Upper lobe of left lung (tissue), 6 donors: ENCODE measurements at regions not wholly inside any gene's neighbourhood (a gene's known extent, or its start where the extent isn't known, plus 50 kb on each side); places are given as distances from the start of the nearest gene placed in this dataset.

Source experiments
- ATAC-seq, 2 donors: fragments of 200-7000 bp; cut with Tn5 transposase; one replicate each; pipeline ENCODE4 v1.9.1; 2022; ENCODE audit warnings: mild to moderate bottlenecking in 2 of 2, moderate library complexity in 2 of 2; ENCODE audit not compliant: low FRiP score in 2 of 2
- DNase-seq, 2 donors: peaks; one replicate each; pipeline ENCODE4 v3.0.0-alpha.2; 2019 to 2020
- H3K27ac ChIP-seq, 4 donors: fragments of 200-600 bp; sonication (generic); one replicate each; pipeline ENCODE4 v1.5.1; 2016 to 2019
- H3K27me3 ChIP-seq, 4 donors: fragments of 200-600 bp; sonication (generic); one replicate each; pipeline ENCODE4 v1.5.1; 2017 to 2019
- H3K36me3 ChIP-seq, 4 donors: fragments of 200-600 bp; sonication (generic); one replicate each; pipeline ENCODE4 v1.5.1; 2016 to 2019
- H3K4me1 ChIP-seq, 4 donors: fragments of 200-600 bp; sonication (generic); one replicate each; pipeline ENCODE4 v1.5.1; 2018 to 2019
- H3K4me3 ChIP-seq, 4 donors: fragments of 200-600 bp; sonication (generic); one replicate each; pipeline ENCODE4 v1.5.1; 2017 to 2019; ENCODE audit warnings: mild to moderate bottlenecking in 2 of 4, moderate library complexity in 1 of 4
- H3K9me3 ChIP-seq, 4 donors: fragments of 200-600 bp; sonication (generic); one replicate each; pipeline ENCODE4 v1.5.1; 2018 to 2019
- EP300 ChIP-seq, 4 donors: sonication (generic); formaldehyde crosslinking; IDR thresholded peaks; one replicate each; pipeline ENCODE4 v1.5.1; 2017; ENCODE audit warnings: antibody characterized with exemption in 4 of 4, control low read depth in 2 of 4
- POLR2A ChIP-seq, 4 donors: fragments of 450-650 bp; IDR thresholded peaks; one replicate each; pipeline ENCODE4 v1.5.1; 2016 to 2017; ENCODE audit warnings: antibody characterized with exemption in 4 of 4, mild to moderate bottlenecking in 2 of 4
- POLR2AphosphoS5 ChIP-seq, 2 donors: sonication (generic); formaldehyde crosslinking; IDR thresholded peaks; one replicate each; pipeline ENCODE4 v1.5.1; 2017; ENCODE audit warnings: antibody characterized with exemption in 2 of 2
- WGBS, 2 donors: methylation state at CpG; one replicate each; pipeline ENCODE4 v1.1.5; 2017 to 2018; 5-methylcytosine and 5-hydroxymethylcytosine counted together
- TF ChIP-seq, protein P1 (sequence below), 6 experiments: fragments of 450-650 bp in 4 of 6; fragments of 200-600 bp in 2 of 6; sonication (generic) in 2 of 6; IDR thresholded peaks; one replicate each; pipeline ENCODE4 v1.5.1; 2016 to 2019; ENCODE audit warnings: antibody characterized with exemption in 6 of 6
- donor health status: DM: no; HTN: no; CAD: no; lungs with moderate emphysema.
- donor health status: DM: no; HTN: yes; CAD: no; lungs with severe emphysema.

DNA sequence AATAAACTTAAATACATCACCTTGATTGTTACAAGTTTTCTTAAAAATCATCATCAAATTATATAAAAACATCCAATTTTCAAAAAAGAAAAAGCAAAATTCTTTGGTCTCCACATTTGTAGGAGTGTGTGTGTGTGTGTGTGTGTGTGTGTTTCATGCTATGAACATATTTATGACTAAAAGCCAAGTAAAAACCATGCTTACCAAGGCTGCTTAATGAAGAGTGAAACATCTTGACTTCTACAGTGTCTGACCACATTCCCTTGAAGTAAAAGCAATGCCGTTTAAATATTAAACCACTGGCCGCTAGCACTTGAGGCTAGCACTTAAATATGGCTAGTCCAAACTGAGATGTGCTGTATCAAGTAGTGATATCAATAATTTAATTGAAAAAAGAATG, 549.1 kb upstream of the CCNG1 start:
- WGBS, 2 donors, result 77 to 78% methylated on average over 2 of the region's 2 CpGs
- ATAC-seq (no peak), DNase-seq (no peak)
- Histone ChIP-seq H3K27ac (no peak overlapping the region), H3K4me1 (no peaks in the 10 kb centered on the region), H3K9me3 (no peaks in the 10 kb centered on the region), H3K27me3 (no peaks in the 10 kb centered on the region), H3K36me3 (no peaks in the 10 kb centered on the region), H3K4me3 (no peak overlapping the region)
- TF ChIP-seq POLR2AphosphoS5 (IDR thresholded peaks at IDR 0.05), result no peak
- TF ChIP-seq, protein P1, sequence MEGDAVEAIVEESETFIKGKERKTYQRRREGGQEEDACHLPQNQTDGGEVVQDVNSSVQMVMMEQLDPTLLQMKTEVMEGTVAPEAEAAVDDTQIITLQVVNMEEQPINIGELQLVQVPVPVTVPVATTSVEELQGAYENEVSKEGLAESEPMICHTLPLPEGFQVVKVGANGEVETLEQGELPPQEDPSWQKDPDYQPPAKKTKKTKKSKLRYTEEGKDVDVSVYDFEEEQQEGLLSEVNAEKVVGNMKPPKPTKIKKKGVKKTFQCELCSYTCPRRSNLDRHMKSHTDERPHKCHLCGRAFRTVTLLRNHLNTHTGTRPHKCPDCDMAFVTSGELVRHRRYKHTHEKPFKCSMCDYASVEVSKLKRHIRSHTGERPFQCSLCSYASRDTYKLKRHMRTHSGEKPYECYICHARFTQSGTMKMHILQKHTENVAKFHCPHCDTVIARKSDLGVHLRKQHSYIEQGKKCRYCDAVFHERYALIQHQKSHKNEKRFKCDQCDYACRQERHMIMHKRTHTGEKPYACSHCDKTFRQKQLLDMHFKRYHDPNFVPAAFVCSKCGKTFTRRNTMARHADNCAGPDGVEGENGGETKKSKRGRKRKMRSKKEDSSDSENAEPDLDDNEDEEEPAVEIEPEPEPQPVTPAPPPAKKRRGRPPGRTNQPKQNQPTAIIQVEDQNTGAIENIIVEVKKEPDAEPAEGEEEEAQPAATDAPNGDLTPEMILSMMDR (IDR thresholded peaks at IDR 0.05), result no peak
- TF ChIP-seq POLR2A (IDR thresholded peaks at IDR 0.05), result no peak
- no peak for TF ChIP-seq EP300 (IDR thresholded peaks at IDR 0.05)

DNA sequence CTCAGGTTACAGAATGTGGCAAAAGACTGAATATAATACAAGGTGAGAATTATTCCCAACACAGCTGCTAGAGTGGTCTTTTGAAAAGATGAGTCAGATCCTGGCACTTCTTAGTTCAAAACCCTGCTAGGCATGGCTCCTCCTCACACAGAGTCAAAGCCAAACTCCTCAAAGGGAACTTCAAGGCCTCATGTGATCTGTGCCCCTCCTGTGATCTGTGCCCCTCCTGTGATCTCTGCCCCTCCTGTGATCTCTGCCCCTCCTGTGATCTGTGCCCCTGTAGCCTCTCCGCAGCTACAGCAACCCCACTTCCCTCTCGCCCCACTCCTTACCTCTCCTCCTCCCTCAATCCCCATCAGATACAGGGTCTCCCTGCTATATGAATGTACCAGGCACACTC, 525.5 kb upstream of the CCNG1 start:
- no peaks in the 10 kb centered on the region for H3K4me1 ChIP-seq
- TF ChIP-seq EP300 (IDR thresholded peaks at IDR 0.05), result no peak
- no peak for TF ChIP-seq POLR2A (IDR thresholded peaks at IDR 0.05)
- TF ChIP-seq, protein P1 (IDR thresholded peaks at IDR 0.05), result no peak
- no peak for TF ChIP-seq POLR2AphosphoS5 (IDR thresholded peaks at IDR 0.05)
- DNase-seq (no peak), ATAC-seq (no peak)
- no peak overlapping the region for H3K27ac ChIP-seq
- no peaks in the 10 kb centered on the region for H3K27me3 ChIP-seq
- H3K4me3 ChIP-seq, result no peak overlapping the region
- H3K36me3 ChIP-seq, result no peaks in the 10 kb centered on the region
- WGBS, 2 donors, result 41 to 76% methylated on average over 2 of the region's 2 CpGs
- no peaks in the 10 kb centered on the region for H3K9me3 ChIP-seq

DNA sequence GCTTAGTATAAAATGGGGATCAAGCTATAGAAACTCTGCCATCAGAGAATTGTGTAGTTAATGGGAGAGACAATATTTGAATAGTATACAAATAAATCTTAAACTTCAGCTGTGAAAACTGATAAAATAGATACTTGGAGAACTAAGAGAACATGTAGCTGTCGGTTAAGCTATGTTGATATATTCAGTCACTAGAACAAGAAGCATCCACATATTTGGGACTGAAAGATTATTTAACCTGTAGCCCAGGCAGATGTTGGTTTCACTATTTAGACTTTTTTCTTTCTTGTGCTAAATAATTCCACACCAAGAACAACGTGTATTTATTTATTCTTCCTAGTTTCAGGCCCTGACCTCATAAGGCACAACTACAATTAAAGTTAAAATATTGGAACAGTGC, 521.0 kb upstream of the CCNG1 start:
- TF ChIP-seq POLR2AphosphoS5 (IDR thresholded peaks at IDR 0.05) (no peak), EP300 (IDR thresholded peaks at IDR 0.05) (no peak), POLR2A (IDR thresholded peaks at IDR 0.05) (no peak)
- TF ChIP-seq, protein P1 (IDR thresholded peaks at IDR 0.05), result no peak
- 63 to 79% methylated on average over 2 of the region's 2 CpGs for WGBS, 2 donors

DNA sequence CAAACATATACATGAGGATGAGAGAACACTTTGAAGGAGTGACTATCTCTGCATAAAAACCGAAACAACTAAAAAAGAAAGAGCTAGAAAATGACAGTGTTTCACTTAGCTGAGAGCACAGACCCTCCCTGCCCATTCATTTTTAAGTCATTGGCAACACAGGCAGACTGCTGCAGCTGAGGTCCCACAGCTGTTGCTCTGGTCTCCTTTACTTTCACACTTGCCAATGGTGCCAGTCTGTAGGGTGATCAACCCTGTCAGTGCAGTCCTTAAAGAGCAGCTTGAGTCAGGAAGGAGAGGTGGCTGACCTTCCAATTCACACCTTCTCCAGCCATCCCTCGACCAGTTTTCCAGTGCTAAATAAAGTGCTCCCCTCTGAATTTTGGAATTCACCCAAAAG, 508.3 kb upstream of the CCNG1 start:
- no peak for ATAC-seq
- DNase-seq, result no peak
- Histone ChIP-seq H3K4me1 (no peaks in the 10 kb centered on the region), H3K9me3 (no peaks in the 10 kb centered on the region), H3K27ac (no peak overlapping the region), H3K36me3 (no peaks in the 10 kb centered on the region), H3K27me3 (no peaks in the 10 kb centered on the region), H3K4me3 (no peak overlapping the region)
- 46 to 56% methylated on average over 2 of the region's 2 CpGs for WGBS, 2 donors
- TF ChIP-seq, protein P1 (IDR thresholded peaks at IDR 0.05), result no peak
- no peak for TF ChIP-seq POLR2A (IDR thresholded peaks at IDR 0.05)
- no peak for TF ChIP-seq EP300 (IDR thresholded peaks at IDR 0.05)
- no peak for TF ChIP-seq POLR2AphosphoS5 (IDR thresholded peaks at IDR 0.05)

More for the DNA sequence above, 521.0 kb upstream of the CCNG1 start:
- Histone ChIP-seq H3K4me3 (no peak overlapping the region), H3K27ac (no peak overlapping the region), H3K9me3 (no peaks in the 10 kb centered on the region), H3K27me3 (no peaks in the 10 kb centered on the region), H3K36me3 (no peaks in the 10 kb centered on the region), H3K4me1 (no peaks in the 10 kb centered on the region)
- no peak for DNase-seq
- no peak for ATAC-seq

DNA sequence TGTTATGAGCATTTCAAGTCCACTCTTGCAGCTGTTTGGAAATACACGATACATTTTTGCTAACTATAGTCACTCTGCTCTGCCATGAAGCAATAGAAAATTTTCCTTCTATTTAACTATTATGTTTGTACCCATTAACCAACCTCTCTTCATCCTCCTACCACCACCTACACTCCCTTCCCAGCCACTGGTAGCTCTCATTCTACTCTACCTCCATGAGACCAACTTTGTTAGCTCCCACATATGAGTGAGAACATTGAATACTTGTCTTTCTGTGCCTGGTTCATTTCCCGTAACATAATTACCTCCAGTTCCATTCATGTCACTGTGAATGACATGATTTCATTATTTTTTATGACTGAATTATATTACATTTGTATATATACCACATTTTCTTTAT, 505.9 kb upstream of the CCNG1 start:
- DNase-seq (no peak), ATAC-seq (no peak)
- Histone ChIP-seq H3K4me3 (no peak overlapping the region), H3K4me1 (no peaks in the 10 kb centered on the region), H3K36me3 (no peaks in the 10 kb centered on the region), H3K27me3 (no peaks in the 10 kb centered on the region), H3K9me3 (peaks cover 0 to 15% (median 0%) of the 10 kb centered on the region in 4 donors), H3K27ac (no peak overlapping the region)
- 96% methylated on average over 2 of the region's 2 CpGs for WGBS, 2 donors
- TF ChIP-seq, protein P1 (IDR thresholded peaks at IDR 0.05), result no peak
- TF ChIP-seq POLR2A (IDR thresholded peaks at IDR 0.05) (no peak), EP300 (IDR thresholded peaks at IDR 0.05) (no peak), POLR2AphosphoS5 (IDR thresholded peaks at IDR 0.05) (no peak)
